SK-N-SH (cell line): ENCODE measurements at regions not wholly inside any gene's neighbourhood (a gene's known extent, or its start where the extent isn't known, plus 50 kb on each side); places are given as distances from the start of the nearest gene placed in this dataset.

Experiments
- CTCF ChIA-PET: fragments of 300-600, 350-600 bp; formaldehyde crosslinking; extraction: SDS; loops from one replicate; lab custom pipeline; 2021; lab: Yijun Ruan, JAX
- POLR2A ChIA-PET: fragments of 350-600 bp; sonication (Branson Sonifier 250); formaldehyde crosslinking; extraction: SDS; loops from one replicate; lab custom pipeline; 2020; ENCODE audit warnings: antibody characterized with exemption, inconsistent platforms; lab: Yijun Ruan, JAX
- DNase-seq: peaks from one replicate; pipeline ENCODE4 v3.0.0; 2012
- H2AFZ ChIP-seq: fragments of 200-600 bp; sonication (generic); 2 replicates; pipeline ENCODE4 v1.8.1; 2016; ENCODE audit warnings: antibody characterized with exemption, mild to moderate bottlenecking, low read depth
- H3F3A ChIP-seq: fragments of 200-600 bp; sonication (generic); replicated peaks from 2 replicates; pipeline ENCODE3; 2016; ENCODE audit warnings: antibody characterized with exemption, mild to moderate bottlenecking; ENCODE audit not compliant: insufficient read depth
- H3K27ac ChIP-seq, 2 experiments: fragments of 200-500 bp in 1 of 2; fragments of 200-600 bp in 1 of 2; sonication (Bioruptor generic) in 1 of 2; sonication (generic), shearing (Covaris generic) in 1 of 2; 2 replicates each; pipeline versions ENCODE4 v1.5.1 to v1.6.1; 2014 to 2016; ENCODE audit warnings: low read depth in 2 of 2, inconsistent platforms in 1 of 2, low read length in 1 of 2, mild to moderate bottlenecking in 1 of 2, mixed read lengths in 1 of 2
- H3K27me3 ChIP-seq: fragments of 200-600 bp; sonication (generic), shearing (Covaris generic); 2 replicates; pipeline ENCODE4 v1.6.1; 2016; ENCODE audit warnings: mixed run types; ENCODE audit not compliant: insufficient read depth
- H3K36me3 ChIP-seq, 2 experiments: fragments of 200-500 bp in 1 of 2; fragments of 200-600 bp in 1 of 2; sonication (Bioruptor generic) in 1 of 2; sonication (generic) in 1 of 2; replicated peaks in 1 of 2; 2 replicates each; pipeline versions ENCODE3 to v1.5.1; 2014 to 2016; ENCODE audit warnings: low read length in 1 of 2, mild to moderate bottlenecking in 1 of 2; ENCODE audit not compliant: insufficient read depth in 2 of 2, control insufficient read depth in 1 of 2
- H3K4me1 ChIP-seq, 2 experiments: fragments of 200-500 bp in 1 of 2; fragments of 200-600 bp in 1 of 2; sonication (Bioruptor generic) in 1 of 2; sonication (generic), shearing (Covaris generic) in 1 of 2; 2 replicates each; pipeline versions ENCODE4 v1.5.1 to v1.6.1; 2014 to 2016; ENCODE audit warnings: low read depth in 1 of 2, low read length in 1 of 2, mixed run types in 1 of 2; ENCODE audit not compliant: insufficient read depth in 2 of 2, control insufficient read depth in 1 of 2
- H3K4me2 ChIP-seq: fragments of 200-600 bp; sonication (generic), shearing (Covaris generic); 2 replicates; pipeline ENCODE4 v1.6.1; 2017; ENCODE audit warnings: mixed run types
- H3K4me3 ChIP-seq, 2 experiments: fragments of 200-500 bp in 1 of 2; fragments of 200-600 bp in 1 of 2; sonication (Bioruptor generic) in 1 of 2; sonication (generic), shearing (Covaris generic) in 1 of 2; 2 replicates each; pipeline versions ENCODE4 v1.5.1 to v1.8.1; 2014 to 2016; ENCODE audit warnings: low read depth in 2 of 2, inconsistent platforms in 1 of 2, low read length in 1 of 2, mild to moderate bottlenecking in 1 of 2, mixed read lengths in 1 of 2, moderate library complexity in 1 of 2
- H3K79me2 ChIP-seq: fragments of 200-600 bp; sonication (generic); 2 replicates; pipeline ENCODE4 v1.8.1; 2017; ENCODE audit warnings: mild to moderate bottlenecking; ENCODE audit not compliant: insufficient read depth
- H3K9ac ChIP-seq: fragments of 200-600 bp; sonication (generic); 2 replicates; pipeline ENCODE4 v1.6.1; 2017; ENCODE audit warnings: mixed run types
- H3K9me2 ChIP-seq: fragments of 200-600 bp; sonication (generic); 2 replicates; pipeline ENCODE4 v1.6.1; 2017; ENCODE audit warnings: mixed run types
- H3K9me3 ChIP-seq: fragments of 200-600 bp; sonication (generic); 2 replicates; pipeline ENCODE4 v1.6.1; 2017; ENCODE audit warnings: mixed run types, mild to moderate bottlenecking, moderate library complexity
- H4K20me1 ChIP-seq: fragments of 200-600 bp; sonication (generic); 2 replicates; pipeline ENCODE4 v1.6.1; 2017; ENCODE audit warnings: mild to moderate bottlenecking, mixed run types; ENCODE audit not compliant: insufficient read depth
- EZH2phosphoT487 ChIP-seq: fragments of 200-600 bp; sonication (generic); IDR thresholded peaks from 2 replicates; pipeline ENCODE4 v1.6.1; 2017; ENCODE audit warnings: low read depth, mixed run types, mild to moderate bottlenecking, antibody characterized with exemption, moderate library complexity, borderline replicate concordance
- FOSL2 ChIP-seq: IDR thresholded peaks from 2 replicates; pipeline ENCODE4 v1.4.0; 2012; ENCODE audit warnings: low read depth, mild to moderate bottlenecking, moderate library complexity, borderline replicate concordance
- MEF2A ChIP-seq: IDR thresholded peaks from 2 replicates; pipeline ENCODE4 v1.4.0; 2012; ENCODE audit warnings: low read depth, borderline replicate concordance
- TAF1 ChIP-seq: IDR thresholded peaks from 2 replicates; pipeline ENCODE4 v1.6.1; 2012; ENCODE audit warnings: low read depth, mild to moderate bottlenecking, low read length, moderate library complexity, borderline replicate concordance
- TEAD4 ChIP-seq: IDR thresholded peaks from 2 replicates; pipeline ENCODE4 v1.4.0; 2012; ENCODE audit warnings: mild to moderate bottlenecking, borderline replicate concordance; ENCODE audit not compliant: insufficient read depth
- TF ChIP-seq, protein P1 (sequence below): IDR thresholded peaks from 2 replicates; pipeline ENCODE4 v1.6.1; 2012; ENCODE audit warnings: mild to moderate bottlenecking, low read depth, low read length, moderate library complexity
- TF ChIP-seq, protein P2 (sequence below): fragments of 150-350 bp; IDR thresholded peaks from 2 replicates; pipeline ENCODE4 v1.6.1; 2016; ENCODE audit warnings: mild to moderate bottlenecking, low read depth, low read length
- TF ChIP-seq, protein P3 (sequence below): IDR thresholded peaks from 2 replicates; pipeline ENCODE4 v1.4.0; 2012; ENCODE audit warnings: low read depth, borderline replicate concordance
- TF ChIP-seq, protein P4 (sequence below): fragments of 150-350 bp; IDR thresholded peaks from 2 replicates; pipeline ENCODE4 v1.6.1; 2017; ENCODE audit warnings: antibody characterized with exemption, low read length, low read depth, borderline replicate concordance

DNA sequence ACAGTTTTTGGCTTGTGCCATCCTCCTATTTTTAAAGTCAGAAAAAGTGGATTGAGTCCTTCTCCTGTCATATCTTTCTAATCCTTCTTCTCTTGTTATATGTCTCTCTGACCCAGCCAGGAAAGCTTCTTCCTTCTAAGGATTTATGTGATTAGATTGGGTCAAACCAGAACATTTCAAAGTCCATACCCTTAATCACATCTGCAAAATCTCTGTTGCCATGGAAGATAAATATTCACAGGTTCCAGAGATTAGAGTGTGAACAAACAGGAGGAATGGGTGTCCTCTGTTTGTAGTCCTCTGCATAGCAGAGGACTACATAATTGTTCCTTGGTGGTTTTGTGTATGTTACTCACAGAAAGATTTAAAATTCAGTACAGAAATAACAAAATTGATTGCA lies 421.2 kb downstream of the EPHA5 start:
- no peak overlapping the region for H3K4me2 ChIP-seq
- no peak overlapping the region for H3K9ac ChIP-seq
- H3K79me2 ChIP-seq, result no peaks in the 10 kb centered on the region
- H3K9me3 ChIP-seq, result no peaks in the 10 kb centered on the region
- POLR2A ChIA-PET, result no interaction called here
- no peaks in the 10 kb centered on the region for H3K36me3 ChIP-seq
- no peak for DNase-seq
- no peak overlapping the region for H3K27ac ChIP-seq
- TF ChIP-seq, protein P1, sequence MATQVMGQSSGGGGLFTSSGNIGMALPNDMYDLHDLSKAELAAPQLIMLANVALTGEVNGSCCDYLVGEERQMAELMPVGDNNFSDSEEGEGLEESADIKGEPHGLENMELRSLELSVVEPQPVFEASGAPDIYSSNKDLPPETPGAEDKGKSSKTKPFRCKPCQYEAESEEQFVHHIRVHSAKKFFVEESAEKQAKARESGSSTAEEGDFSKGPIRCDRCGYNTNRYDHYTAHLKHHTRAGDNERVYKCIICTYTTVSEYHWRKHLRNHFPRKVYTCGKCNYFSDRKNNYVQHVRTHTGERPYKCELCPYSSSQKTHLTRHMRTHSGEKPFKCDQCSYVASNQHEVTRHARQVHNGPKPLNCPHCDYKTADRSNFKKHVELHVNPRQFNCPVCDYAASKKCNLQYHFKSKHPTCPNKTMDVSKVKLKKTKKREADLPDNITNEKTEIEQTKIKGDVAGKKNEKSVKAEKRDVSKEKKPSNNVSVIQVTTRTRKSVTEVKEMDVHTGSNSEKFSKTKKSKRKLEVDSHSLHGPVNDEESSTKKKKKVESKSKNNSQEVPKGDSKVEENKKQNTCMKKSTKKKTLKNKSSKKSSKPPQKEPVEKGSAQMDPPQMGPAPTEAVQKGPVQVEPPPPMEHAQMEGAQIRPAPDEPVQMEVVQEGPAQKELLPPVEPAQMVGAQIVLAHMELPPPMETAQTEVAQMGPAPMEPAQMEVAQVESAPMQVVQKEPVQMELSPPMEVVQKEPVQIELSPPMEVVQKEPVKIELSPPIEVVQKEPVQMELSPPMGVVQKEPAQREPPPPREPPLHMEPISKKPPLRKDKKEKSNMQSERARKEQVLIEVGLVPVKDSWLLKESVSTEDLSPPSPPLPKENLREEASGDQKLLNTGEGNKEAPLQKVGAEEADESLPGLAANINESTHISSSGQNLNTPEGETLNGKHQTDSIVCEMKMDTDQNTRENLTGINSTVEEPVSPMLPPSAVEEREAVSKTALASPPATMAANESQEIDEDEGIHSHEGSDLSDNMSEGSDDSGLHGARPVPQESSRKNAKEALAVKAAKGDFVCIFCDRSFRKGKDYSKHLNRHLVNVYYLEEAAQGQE, result no peak
- TF ChIP-seq FOSL2 (no peak), EZH2phosphoT487 (no peak), TAF1 (no peak), TEAD4 (no peak), MEF2A (no peak)
- TF ChIP-seq, protein P2, sequence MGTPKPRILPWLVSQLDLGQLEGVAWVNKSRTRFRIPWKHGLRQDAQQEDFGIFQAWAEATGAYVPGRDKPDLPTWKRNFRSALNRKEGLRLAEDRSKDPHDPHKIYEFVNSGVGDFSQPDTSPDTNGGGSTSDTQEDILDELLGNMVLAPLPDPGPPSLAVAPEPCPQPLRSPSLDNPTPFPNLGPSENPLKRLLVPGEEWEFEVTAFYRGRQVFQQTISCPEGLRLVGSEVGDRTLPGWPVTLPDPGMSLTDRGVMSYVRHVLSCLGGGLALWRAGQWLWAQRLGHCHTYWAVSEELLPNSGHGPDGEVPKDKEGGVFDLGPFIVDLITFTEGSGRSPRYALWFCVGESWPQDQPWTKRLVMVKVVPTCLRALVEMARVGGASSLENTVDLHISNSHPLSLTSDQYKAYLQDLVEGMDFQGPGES, result no peak
- TF ChIP-seq, protein P3, sequence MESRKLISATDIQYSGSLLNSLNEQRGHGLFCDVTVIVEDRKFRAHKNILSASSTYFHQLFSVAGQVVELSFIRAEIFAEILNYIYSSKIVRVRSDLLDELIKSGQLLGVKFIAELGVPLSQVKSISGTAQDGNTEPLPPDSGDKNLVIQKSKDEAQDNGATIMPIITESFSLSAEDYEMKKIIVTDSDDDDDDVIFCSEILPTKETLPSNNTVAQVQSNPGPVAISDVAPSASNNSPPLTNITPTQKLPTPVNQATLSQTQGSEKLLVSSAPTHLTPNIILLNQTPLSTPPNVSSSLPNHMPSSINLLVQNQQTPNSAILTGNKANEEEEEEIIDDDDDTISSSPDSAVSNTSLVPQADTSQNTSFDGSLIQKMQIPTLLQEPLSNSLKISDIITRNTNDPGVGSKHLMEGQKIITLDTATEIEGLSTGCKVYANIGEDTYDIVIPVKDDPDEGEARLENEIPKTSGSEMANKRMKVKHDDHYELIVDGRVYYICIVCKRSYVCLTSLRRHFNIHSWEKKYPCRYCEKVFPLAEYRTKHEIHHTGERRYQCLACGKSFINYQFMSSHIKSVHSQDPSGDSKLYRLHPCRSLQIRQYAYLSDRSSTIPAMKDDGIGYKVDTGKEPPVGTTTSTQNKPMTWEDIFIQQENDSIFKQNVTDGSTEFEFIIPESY, result no peak
- TF ChIP-seq, protein P4, sequence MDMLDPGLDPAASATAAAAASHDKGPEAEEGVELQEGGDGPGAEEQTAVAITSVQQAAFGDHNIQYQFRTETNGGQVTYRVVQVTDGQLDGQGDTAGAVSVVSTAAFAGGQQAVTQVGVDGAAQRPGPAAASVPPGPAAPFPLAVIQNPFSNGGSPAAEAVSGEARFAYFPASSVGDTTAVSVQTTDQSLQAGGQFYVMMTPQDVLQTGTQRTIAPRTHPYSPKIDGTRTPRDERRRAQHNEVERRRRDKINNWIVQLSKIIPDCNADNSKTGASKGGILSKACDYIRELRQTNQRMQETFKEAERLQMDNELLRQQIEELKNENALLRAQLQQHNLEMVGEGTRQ, result no peak
- no peak overlapping the region for H2AFZ ChIP-seq
- no peaks in the 10 kb centered on the region for H3K4me1 ChIP-seq
- H3K27me3 ChIP-seq, result no peaks in the 10 kb centered on the region
- no peaks in the 10 kb centered on the region for H3F3A ChIP-seq
- no peaks in the 10 kb centered on the region for H3K9me2 ChIP-seq
- H3K4me3 ChIP-seq, result no peak overlapping the region
- H4K20me1 ChIP-seq, result no peaks in the 10 kb centered on the region
- CTCF ChIA-PET, result interaction anchor here (0.6 kb wide), 1 partner anchor 366 kb away, joined by 3 read pairs; no protein-coding TSS in a partner anchor
